Suprapubic skin (tissue), 4 donors: ENCODE measurements at regions not wholly inside any gene's neighbourhood (a gene's known extent, or its start where the extent isn't known, plus 50 kb on each side); places are given as distances from the start of the nearest gene placed in this dataset.

ENCODE experiments used
- DNase-seq, 2 donors: peaks; one replicate each; pipeline ENCODE4 v3.0.0-alpha.2; 2019; ENCODE audit warnings: low spot score in 2 of 2
- H3K27ac ChIP-seq: fragments of 200-600 bp; sonication (generic); one replicate; pipeline ENCODE4 v1.5.1; 2019
- H3K27me3 ChIP-seq: fragments of 200-600 bp; sonication (generic); one replicate; pipeline ENCODE4 v1.5.1; 2019
- H3K36me3 ChIP-seq: fragments of 200-600 bp; sonication (generic); one replicate; pipeline ENCODE4 v1.5.1; 2019
- H3K4me1 ChIP-seq: fragments of 200-600 bp; sonication (generic); one replicate; pipeline ENCODE4 v1.5.1; 2019
- H3K4me3 ChIP-seq: fragments of 200-600 bp; sonication (generic); one replicate; pipeline ENCODE4 v1.5.1; 2019; ENCODE audit warnings: mild to moderate bottlenecking
- H3K9me3 ChIP-seq: fragments of 200-600 bp; sonication (generic); one replicate; pipeline ENCODE4 v1.5.1; 2019
- CTCF ChIP-seq, 2 donors: fragments of 200-600 bp in 1 of 2; fragments of 450-650 bp in 1 of 2; sonication (generic) in 1 of 2; IDR thresholded peaks; one replicate each; pipeline ENCODE4 v1.5.1; 2016 to 2019; ENCODE audit warnings: antibody characterized with exemption in 2 of 2, mild to moderate bottlenecking in 1 of 2, moderate library complexity in 1 of 2
- EP300 ChIP-seq: sonication (generic); formaldehyde crosslinking; IDR thresholded peaks from one replicate; pipeline ENCODE4 v1.6.1; 2017; ENCODE audit warnings: antibody characterized with exemption
- POLR2A ChIP-seq, 2 donors: fragments of 450-650 bp; IDR thresholded peaks; one replicate each; pipeline ENCODE4 v1.6.1; 2017; ENCODE audit warnings: antibody characterized with exemption in 2 of 2, mild to moderate bottlenecking in 2 of 2, moderate library complexity in 2 of 2
- POLR2AphosphoS5 ChIP-seq, 3 donors: sonication (generic); formaldehyde crosslinking; IDR thresholded peaks; one replicate each; pipeline ENCODE4 v1.6.1; 2017; ENCODE audit warnings: antibody characterized with exemption in 3 of 3
- WGBS: methylation state at CpG from one replicate; pipeline ENCODE4 v1.1.5; 2018; 5-methylcytosine and 5-hydroxymethylcytosine counted together

- Histone ChIP-seq H3K9me3 (no peaks in the 10 kb centered on the region), H3K27ac (no peak overlapping the region), H3K36me3 (no peaks in the 10 kb centered on the region), H3K4me3 (no peak overlapping the region), H3K27me3 (no peaks in the 10 kb centered on the region), H3K4me1 (no peaks in the 10 kb centered on the region)
- WGBS = 31% methylated on average over 4 of the region's 4 CpGs
- no peak for DNase-seq
- peak in 1 of 2 donors; percentile 23 for TF ChIP-seq CTCF (IDR thresholded peaks at IDR 0.05)
- no peak for TF ChIP-seq POLR2A (IDR thresholded peaks at IDR 0.05)
Measured at GRCh38 chr5:18772475-18772874, 1138.2 kb downstream of the TAF11L14 start.

- no peak for DNase-seq
- no peaks in the 10 kb centered on the region for H3K36me3 ChIP-seq
- H3K4me3 ChIP-seq = no peak overlapping the region
- H3K9me3 ChIP-seq = peaks cover 4% of the 10 kb centered on the region
- no peaks in the 10 kb centered on the region for H3K4me1 ChIP-seq
- H3K27me3 ChIP-seq = no peaks in the 10 kb centered on the region
- no peak overlapping the region for H3K27ac ChIP-seq
- no peak for TF ChIP-seq POLR2AphosphoS5 (IDR thresholded peaks at IDR 0.05)
- no peak for TF ChIP-seq CTCF (IDR thresholded peaks at IDR 0.05)
- TF ChIP-seq EP300 = no peak
- TF ChIP-seq POLR2A (IDR thresholded peaks at IDR 0.05) = no peak
- whole genome bisulfite sequencing = 88% methylated on average over 1 of the region's 1 CpG
Measured at GRCh38 chr5:18778225-18778624, 1144.0 kb downstream of the TAF11L14 start.

GRCh38 chr5:18789218-18789998 lies 1155.1 kb downstream of the TAF11L14 start:
- TF ChIP-seq POLR2A (IDR thresholded peaks at IDR 0.05) (no peak), CTCF (IDR thresholded peaks at IDR 0.05) (no peak), POLR2AphosphoS5 (IDR thresholded peaks at IDR 0.05) (no peak), EP300 (no peak)
- no peak overlapping the region for H3K4me3 ChIP-seq
- H3K27ac ChIP-seq = no peak overlapping the region
- DNase-seq = no peak
- H3K36me3 ChIP-seq = no peaks in the 10 kb centered on the region
- H3K4me1 ChIP-seq = no peaks in the 10 kb centered on the region
- H3K27me3 ChIP-seq = no peaks in the 10 kb centered on the region
- no peaks in the 10 kb centered on the region for H3K9me3 ChIP-seq
- WGBS = 58% methylated on average over 1 of the region's 1 CpG

- Histone ChIP-seq H3K4me3 (no peak overlapping the region), H3K36me3 (no peaks in the 10 kb centered on the region), H3K9me3 (no peaks in the 10 kb centered on the region), H3K27ac (no peak overlapping the region), H3K27me3 (no peaks in the 10 kb centered on the region), H3K4me1 (no peaks in the 10 kb centered on the region)
- no peak for TF ChIP-seq POLR2A (IDR thresholded peaks at IDR 0.05)
- no peak for TF ChIP-seq EP300
- TF ChIP-seq POLR2AphosphoS5 (IDR thresholded peaks at IDR 0.05) = no peak
- no peak for TF ChIP-seq CTCF (IDR thresholded peaks at IDR 0.05)
- WGBS = 73% methylated on average over 6 of the region's 6 CpGs
- DNase-seq = no peak
Measured at GRCh38 chr5:18792145-18792544, 1157.9 kb downstream of the TAF11L14 start.

- Histone ChIP-seq H3K27ac (no peak overlapping the region), H3K4me3 (no peak overlapping the region), H3K9me3 (no peaks in the 10 kb centered on the region), H3K36me3 (no peaks in the 10 kb centered on the region), H3K27me3 (no peaks in the 10 kb centered on the region), H3K4me1 (no peaks in the 10 kb centered on the region)
- no peak for DNase-seq
- WGBS = 73% methylated on average over 5 of the region's 5 CpGs
- TF ChIP-seq POLR2AphosphoS5 (IDR thresholded peaks at IDR 0.05) (no peak), EP300 (no peak), CTCF (IDR thresholded peaks at IDR 0.05) (no peak), POLR2A (IDR thresholded peaks at IDR 0.05) (no peak)
Measured at GRCh38 chr5:18797222-18797621, 1163.0 kb downstream of the TAF11L14 start.
